Stimulated activated CD4-positive, alpha-beta T cell treated with anti-CD3 and anti-CD28 coated beads, Interleukin-4, amount 100 ng/mL, for 4 hours (primary cell): ENCODE measurements at regions not wholly inside any gene's neighbourhood (a gene's known extent, or its start where the extent isn't known, plus 50 kb on each side); places are given as distances from the start of the nearest gene placed in this dataset.
"Not testable (repeated sequence)": the region's sequence is repeated elsewhere in the genome, so short reads cannot be mapped to it uniquely, and the experiment has no call there.

Experiments
- DNase-seq, 2 experiments: peaks; one replicate each; pipeline ENCODE4 v3.0.0-alpha.2; 2020

DNA sequence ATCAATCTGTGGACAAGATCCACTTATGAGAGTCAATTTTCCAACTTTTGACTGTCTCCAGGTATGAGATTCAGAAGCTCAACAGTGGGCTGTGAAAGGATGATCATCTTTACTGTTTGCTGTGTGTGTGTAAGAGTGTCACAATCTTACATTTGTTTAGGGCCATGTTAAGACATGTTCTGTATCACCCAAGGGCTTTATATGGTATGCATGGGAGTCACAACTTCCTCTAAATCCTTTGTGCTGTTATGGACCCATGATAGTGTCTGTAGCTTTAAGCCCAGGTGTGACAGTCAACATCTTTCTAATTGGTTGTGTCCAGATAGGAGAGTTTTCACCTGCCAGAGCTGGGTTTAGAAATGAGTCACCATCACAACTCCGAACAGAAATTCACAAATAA is 70.2 kb downstream of the ZNF726 start:
- not testable (repeated sequence) for DNase-seq

DNA sequence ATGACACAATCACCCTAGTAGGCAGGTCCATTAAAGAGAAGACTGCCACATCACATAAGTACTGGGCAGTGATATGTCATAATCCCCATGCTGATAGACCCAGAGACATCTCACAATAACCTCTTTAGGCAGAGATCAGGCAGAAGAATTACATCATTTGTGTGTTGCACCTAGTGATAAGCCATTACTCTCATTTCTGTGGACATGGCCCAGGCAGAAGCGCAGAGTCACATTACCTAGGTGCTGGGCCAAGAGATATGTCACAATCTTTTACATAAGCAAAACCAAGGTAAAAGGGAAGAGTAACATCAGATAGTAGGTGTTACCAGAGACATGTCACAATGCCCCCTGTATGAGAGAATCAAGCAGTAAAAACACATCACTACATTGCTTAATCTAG is 71.9 kb downstream of the ZNF726 start:
- no peak for DNase-seq

DNA sequence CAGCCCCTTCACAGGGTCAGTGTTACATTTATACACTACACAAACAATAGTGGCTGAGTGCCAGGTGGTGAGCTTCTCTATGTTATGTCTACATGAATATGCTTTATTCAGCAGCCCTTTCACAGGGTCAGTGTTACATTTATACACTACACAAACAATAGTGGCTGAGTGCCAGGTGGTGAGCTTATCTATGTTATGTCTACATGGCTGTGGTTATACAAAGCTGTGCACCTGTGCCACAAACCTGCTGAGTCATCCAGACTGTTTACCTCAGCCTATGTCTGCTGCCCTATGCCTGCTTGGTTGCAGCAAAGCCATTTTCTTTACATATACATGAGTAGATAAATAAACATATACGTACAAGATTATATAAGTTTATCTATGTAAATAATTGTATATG is 76.5 kb downstream of the ZNF726 start:
- DNase-seq = no peak

GRCh38 chr19:23992348-23992747 is 77.7 kb downstream of the ZNF726 start:
- DNase-seq = no peak

GRCh38 chr19:23993440-23993839 is 78.8 kb downstream of the ZNF726 start:
- no peak for DNase-seq

- no peak for DNase-seq
Observed at GRCh38 chr19:23996549-23996948, 81.9 kb downstream of the ZNF726 start.

- DNase-seq = no peak
Observed at GRCh38 chr19:23998568-23998967, 83.9 kb downstream of the ZNF726 start.

DNA sequence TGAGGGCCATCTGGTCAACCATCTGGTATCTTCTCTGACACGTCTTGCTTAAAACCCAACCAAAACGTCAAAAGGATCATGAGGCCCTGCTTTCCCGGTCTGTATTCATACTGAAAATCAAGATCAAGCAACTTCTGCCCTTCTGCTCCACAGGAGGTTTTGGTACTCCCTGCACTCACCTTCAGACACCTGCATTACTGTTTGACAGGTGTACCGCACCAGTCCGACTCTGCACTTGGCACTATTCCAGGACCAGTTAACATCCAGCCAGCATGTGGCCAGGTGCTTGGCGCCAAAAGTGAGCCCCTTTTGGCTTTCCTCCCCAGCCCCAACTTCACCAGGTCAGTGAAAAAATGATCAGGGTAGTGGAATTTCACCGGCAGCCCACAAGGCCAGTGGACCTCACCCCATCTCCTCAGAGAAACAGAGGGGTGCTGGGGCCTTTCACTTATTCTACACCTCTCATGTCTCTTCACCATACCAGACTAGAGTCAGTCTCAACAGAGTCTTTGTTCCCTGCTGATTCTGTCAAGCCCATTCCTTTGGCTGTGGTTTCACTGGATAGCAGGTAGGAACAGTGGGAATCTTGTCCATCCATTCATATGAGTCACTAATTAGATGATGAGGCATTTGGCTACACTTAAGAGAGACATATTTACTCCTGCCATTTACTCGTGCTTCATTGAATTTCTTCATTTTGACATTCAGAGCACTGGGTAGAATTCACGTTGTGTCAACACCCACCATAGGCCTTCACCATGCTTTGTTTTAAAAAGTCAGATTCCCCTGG is 85.3 kb downstream of the ZNF726 start:
- no peak for DNase-seq

DNA sequence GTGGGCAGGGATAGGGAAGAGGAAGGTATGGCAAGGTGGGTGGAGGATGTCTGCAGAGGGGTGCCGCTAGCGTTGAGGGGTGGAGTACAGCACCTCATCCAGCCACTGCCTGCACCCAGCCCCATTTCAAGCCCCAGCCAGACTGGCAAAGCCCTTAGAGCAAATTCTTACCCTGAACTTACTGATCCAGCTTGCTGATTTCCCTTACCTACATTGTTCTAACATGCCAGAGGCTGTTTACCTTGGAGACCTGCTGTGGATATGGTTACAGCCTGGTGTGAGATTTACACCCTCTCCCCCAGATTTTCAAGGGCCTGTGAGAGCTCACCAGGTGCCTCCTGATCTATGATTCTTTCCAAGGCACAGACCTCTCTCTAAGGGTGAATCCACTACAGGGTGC is 86.0 kb downstream of the ZNF726 start:
- no peak for DNase-seq

DNA sequence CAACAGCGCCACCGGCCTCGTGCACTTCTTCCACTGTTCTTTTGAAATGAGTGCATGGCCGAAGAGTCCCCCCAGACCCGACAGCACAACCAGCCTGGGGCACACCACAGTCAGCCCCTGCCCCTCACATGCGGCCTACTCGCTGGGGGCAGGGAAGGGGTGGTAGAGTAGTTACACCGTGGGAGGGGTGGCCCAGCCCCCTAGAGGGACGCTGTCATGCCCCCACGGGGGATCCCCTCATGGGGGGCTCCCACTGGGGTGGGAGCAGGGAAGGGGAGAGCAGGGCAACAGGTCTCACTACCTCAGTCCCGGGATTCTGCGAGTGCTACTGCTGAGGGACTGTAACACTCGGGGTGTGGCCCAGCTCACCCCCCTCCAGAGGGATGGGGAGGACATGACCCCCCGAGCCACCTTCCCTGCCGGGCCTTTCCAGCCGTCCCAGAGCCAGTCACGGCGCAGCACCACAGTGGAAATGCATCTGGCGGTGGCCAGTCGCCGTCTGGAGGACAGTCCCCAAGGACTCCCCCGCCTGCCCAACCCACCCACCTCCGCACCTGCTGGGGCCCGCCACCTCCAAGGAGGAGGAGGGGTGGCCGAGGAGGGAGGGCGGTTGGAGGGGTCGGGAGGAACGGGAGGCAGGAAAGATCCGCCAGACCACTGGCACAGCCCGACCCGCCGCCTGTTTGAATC is 84.6 kb upstream of the ZNF254 start:
- no peak for DNase-seq

DNA sequence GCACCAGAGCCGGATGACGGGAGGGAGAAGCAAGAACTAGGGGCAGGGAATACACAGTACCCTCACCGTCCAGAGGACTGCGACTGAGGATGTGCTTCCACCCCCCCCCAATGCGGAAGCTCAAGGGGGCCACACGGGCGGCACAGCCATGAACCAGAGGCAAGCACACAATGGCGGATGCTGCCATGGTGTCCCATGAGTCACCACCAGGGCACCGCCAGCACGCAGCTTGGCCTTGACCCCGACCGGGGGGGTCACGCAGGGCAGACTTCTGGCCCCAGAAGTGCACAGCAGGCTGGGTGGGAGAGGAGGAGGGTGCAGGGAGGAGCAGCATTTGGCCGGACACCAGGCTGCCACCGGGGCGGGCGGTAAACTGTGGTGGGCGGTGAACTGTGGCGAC is 83.5 kb upstream of the ZNF254 start:
- no peak for DNase-seq

DNA sequence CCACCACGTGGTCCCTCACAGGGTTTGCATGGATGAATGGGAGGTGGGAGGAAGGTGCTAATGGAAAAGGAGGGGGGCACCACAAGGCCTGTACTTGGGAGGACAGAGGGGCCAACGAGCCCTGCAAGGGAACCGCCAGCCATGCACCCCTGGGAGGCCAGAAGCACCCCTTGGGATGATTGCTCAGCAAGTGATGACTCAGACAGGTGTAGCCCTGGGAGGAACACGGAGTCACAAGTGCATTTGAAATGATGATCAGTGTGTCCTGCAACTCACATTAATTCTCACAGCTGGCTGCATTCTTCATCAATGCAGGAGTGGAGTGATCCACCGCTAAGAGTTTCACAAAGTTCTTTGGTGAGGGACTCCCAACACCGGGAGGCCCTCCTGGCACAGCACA is 82.8 kb upstream of the ZNF254 start:
- no peak for DNase-seq

DNA sequence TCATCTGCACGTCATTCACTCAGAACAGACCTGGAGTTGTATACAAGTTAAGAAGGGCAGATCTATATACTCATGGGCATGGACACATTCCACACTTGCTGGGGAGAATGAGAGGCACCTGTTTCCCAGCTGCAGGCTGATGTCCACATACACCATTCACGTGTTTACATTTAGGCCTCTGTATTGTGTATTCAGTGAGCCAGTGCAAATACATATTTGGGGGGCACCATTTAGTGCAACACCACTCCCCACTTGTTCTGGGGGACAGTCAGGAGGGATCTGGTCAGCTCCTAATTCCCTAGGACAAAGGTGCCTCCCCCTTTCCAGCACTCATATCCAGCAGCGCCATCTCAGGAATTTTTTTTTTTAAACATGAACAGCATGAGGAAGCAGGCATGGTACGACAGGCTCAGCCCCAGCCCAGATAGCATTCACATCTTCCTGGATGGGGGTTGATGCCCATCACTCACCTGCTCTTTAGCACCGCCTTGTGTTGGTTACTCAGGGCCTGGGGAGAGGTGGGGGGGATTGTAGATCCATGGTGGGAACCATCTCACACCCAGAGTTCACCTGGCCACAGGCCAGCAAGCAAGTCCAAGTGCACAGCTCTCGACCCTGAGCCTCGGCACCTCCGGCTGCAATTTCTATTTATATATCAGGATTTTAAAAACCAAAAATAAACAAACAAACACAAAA is 56.9 kb upstream of the ZNF254 start:
- no peak for DNase-seq

DNA sequence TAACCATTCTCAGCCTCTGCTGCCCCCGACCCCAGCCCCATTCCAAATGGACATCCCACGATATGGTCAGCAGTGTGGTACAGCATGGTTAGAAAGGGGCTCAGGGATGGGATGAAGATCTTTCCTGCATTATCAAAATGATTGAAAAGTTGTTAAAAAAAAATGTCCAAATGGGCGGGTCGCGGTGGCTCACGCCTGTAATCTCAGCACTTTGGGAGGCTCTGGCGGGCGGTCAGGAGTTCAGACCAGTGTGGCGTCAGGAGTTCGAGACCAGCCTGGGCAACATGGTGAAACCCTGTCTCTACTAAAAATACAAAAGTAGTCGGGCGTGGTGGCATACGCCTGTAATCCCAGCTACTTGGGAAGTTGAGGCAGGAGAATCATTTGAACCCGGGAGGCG is 54.3 kb upstream of the ZNF254 start:
- DNase-seq = no peak

DNA sequence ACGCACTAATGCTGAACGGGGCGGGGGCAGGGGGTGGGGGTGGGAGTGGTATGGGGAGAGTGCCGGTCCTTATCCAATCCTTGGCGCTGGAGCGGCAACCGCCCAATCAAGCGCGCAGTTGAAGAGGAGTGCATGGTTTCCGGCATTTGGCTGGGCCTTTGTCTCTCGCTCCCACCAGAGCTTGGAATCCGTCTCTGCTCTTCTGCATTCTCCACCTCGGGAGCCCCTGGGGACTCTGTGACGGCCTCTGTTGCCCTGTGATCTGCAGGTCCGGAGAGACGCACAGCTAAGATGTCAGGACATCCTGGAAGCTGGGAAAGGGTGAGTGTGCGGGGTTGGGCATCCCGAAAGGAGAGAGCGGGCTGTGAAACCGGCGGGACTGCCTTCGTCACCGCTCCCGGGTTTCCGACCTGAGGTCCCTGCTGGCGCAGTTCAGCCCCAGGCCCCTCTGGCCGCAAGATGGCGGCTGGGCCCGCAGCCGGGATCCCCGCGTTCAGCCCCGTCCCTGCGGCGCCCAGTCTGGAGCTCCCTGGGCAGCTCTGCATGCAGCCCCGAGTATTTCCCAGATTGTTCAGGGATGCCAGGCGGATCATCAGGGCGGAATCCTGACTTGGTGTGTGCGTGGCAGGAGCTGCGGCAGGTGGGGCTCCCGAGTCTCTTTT is 53.6 kb upstream of the ZNF254 start:
- DNase-seq = peak; percentile 70 to 78

DNA sequence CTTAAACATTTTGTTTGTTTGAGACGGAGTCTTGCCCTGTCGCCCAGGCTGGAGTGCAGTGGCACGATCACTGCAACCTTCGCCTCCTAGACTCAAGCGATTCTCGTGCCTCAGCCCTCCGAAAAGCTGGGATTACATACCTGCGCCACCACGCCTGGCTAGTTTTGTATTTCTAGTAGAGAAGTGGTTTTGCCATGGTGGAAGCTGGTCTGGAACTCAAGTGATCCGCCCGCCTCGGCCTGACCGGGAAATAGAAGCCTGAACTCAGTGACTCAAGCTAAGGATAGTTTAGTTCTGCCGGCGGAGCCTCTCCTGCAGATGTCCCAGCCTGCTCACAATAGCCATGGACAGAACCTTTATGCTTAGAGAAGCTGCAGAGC is 53.0 kb upstream of the ZNF254 start:
- DNase-seq = peak; percentile 4 to 8

DNA sequence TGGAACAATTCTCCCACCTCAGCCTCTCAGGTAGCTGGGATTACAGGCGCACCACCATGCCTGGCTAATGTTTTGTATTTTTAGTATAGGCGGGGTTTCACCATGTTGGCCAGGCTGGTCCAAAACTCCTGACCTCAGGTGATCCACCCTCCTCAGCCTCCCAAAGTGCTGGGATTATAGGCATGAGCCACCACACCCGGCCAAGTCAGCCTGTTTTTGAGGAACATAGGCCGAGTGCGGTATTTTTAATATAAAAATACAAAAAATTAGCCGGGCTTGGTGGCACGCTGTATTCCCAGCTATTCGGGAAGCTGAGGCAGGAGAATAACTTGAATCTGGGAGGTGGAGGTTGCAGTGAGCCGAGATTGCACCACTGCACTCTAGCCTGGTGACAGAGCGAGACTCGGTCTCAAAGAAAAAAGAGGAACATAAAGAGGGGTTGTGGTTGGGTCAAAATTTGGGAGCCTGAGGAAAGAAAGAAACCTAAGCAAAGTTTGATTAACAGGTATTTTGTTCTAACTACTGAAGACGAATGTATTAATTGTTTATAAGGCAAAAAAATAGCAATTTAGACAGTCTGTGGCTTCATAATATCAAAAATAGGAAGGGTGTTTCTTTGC is 51.6 kb upstream of the ZNF254 start:
- DNase-seq = not testable (repeated sequence)
